Stimulated activated CD8-positive, alpha-beta memory T cell treated with anti-CD3 and anti-CD28 coated beads, Interleukin-7, amount 100 ng/mL, for 24 hours (primary cell): ENCODE measurements at regions not wholly inside any gene's neighbourhood (a gene's known extent, or its start where the extent isn't known, plus 50 kb on each side); places are given as distances from the start of the nearest gene placed in this dataset.

Experiments
- DNase-seq: peaks from one replicate; pipeline ENCODE4 v3.0.0-alpha.2; 2020; ENCODE audit warnings: low read depth

DNA sequence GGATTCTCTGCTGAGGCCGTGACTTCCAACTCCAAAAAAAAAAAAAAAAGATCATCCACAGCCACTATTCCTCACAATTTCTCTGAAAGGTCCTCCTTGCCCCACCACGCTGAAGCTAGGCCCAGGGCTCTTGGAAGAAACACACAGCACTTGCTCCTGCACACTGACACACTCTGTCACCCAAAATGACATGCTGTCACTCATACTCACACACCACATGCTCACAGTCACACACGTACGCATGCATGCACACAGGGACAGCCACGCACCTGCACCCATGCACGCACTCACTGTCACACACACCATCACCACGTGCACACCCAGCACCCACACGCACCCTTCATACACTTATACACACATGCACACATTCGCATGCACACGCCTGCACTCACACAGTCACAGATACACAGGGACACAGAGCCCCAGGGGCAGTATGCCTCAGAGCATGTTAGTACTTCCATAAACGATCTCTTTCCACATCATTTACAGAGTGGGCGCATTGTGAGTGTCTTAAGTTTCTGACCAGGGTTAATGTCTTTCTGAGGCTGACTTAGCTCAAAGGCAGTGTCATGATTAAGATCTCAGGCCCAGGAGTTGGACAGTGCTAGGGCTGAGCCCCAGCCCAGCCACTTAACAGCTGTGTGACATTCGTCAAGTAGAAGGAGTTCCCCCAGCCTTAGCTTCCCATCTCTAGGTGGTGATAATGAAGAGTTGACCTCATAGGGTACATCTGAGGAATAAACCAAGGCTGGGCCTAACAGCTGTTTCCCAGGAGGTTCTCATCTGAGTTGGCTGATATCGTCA, 93.4 kb downstream of the GLI2 start:
- no peak for DNase-seq

GRCh38 chr2:120829633-120830025, 94.0 kb downstream of the GLI2 start:
- DNase-seq: no peak

DNA sequence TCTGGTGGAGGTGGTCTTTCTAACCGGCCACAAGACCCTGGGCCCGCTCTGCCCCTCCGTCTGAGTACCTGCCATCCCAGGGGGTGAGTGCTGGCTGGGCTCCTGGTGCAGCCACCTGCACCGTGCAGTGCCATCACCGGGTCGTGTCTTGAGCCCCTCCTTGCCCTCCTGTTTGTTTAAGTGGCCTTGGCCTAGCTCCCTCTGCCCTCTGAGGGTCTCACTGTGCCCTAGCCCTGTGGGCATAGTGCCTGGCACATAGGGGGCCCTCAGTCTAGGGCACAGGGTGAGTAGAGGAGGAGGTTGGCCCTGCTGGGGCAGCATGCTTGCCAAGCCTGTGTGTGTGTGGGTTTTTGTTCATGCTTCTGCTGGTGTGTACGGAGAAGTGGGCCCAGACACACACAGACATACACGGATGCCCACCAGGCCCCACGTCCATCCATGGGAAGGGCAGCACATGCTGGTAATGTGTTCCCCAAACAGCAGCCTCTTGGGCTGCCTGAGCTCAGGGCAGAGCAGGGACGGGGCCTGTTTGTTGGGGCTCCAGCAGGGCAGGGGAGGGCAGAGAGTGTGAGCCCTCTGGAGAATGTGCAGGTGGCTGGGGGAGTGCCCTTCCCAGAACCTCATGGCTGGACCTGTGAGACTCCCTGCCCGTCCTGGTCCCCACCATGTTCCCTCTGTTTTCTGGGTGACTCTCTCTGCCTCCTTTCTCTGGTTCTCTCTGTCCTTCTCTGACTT, 94.6 kb downstream of the GLI2 start:
- DNase-seq: no peak

GRCh38 chr2:120831086-120831485, 95.4 kb downstream of the GLI2 start:
- DNase-seq: no peak

DNA sequence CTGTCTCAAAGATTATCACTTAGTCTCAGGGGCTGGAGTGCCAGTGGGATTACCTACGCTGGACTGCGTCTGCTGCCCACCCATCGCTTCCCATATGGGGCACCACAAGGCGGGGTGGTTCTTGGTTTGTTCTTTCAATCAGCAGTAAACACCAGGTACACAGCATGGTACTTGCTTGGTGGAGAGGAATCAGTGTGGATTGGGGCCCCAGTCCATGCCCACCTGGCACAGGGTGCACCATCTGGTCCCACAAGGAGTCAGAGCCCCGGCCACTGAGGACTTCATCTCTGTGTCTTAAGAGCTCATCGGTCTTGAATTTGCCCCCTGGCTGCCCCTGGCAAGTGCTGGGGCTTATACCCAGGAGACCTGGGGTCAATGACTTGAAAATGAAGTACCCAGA, 96.2 kb downstream of the GLI2 start:
- no peak for DNase-seq

DNA sequence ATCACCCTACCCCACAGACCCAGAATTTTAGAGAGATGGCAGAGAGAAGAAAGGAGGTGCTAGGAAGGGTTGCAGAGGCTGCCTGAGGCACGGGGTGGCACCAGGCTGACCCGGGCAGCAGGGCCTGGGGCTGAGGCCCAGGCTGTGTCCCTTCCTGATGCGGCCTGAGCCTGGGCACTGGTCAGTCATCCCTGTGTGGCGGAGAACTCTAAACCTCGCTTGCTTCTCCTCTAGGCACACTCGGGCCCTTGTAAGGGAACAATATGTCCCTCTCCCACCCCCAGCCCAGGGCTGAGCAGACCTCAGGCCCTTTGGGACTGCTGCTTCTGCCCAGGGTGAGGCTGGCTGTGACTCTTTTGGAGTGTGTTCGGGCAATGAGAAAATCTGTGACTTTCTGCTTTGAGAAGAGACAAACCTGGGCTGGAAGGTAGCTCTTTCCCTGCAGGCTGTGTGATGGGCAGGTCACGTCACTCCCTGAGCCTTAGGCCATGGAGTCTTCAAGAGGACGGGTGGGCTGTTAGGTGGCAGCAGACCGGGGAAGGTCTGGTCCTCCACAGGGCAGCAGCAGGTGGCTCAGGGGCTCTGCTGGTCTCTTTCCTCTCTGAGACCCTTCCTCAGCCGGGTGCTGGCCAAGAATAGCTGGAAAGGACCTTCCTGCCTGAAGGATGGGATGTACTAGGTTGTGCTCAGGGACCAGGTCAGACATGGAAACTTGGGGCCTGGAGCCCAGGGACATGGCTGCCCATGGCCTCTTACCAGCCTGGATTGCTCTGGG, 96.8 kb downstream of the GLI2 start:
- DNase-seq: no peak

DNA sequence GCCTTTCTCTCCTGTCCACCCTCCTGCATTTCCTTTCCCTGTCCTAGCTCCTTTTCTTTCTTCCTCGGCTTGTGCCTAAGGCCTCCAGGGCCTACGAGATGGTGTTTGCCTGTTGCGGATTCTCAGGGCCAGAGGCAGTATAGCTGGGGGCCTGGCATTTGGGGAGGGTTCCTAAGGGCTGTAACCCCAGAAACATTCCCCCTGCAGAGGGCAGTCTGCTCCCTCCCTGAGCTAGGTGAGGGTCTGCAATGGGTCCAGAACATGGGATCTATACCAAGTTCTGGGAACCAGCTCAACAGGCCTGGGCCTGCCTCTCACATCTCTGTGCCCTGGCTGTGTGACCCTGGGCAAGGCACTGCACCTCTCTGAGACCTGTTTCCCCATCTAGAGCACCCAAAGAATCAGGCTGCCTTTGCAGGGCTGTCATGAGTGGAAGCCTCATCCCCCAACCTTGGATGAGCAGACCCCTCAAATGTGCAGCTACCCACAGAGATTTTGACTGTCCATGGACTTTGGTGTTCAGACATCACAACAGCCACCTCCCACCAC, 97.5 kb downstream of the GLI2 start:
- DNase-seq: no peak

- DNase-seq: no peak
Observed at GRCh38 chr2:120834206-120834605, 98.5 kb downstream of the GLI2 start.

GRCh38 chr2:120836281-120836680, 100.6 kb downstream of the GLI2 start:
- DNase-seq: no peak

GRCh38 chr2:120840795-120841487, 105.3 kb downstream of the GLI2 start:
- DNase-seq: no peak

DNA sequence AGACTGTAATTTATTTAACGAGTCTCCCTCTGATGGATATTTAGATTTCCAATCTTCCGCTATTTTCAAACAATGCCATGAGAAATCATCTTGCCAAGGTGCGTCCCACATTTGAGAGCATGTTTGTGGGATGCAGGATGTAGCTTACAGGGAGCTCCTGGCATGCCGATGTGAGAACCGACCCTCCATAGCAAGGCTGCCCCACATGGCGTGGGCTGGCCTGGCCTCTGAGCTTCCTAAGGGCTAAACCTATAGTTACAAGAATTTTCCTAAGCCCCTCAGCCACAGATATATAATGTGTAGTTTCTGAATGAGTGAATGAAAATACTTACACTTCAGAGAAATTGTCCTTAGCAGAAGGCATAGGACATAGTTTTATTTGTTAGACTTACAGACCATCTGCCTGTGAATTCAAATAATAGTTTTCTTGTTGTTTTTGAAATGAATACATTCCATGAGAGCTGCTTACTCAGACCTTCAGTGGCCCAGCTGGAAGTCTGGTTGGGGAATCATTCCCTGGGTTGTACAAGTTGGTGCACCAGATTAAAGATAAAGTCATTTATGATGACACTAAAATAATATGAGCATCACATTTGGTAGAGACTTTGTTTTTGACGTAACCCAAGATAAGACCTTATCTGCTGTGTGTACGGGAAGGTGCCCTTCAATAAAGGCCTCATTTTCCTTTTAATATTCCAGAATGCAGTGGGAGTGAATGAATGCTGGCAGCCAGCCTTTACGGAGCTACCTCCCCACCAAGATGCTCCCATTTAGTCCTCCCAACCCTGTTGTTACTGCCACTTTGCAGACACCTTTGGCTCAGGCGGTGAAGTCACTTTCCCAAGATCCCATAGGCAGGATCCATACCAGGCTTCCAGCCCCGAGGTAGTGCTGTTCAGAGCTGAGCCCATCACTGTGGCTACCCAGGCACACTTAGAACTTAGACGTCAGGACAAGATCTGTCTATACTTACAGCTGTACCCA, 107.1 kb downstream of the GLI2 start:
- DNase-seq: no peak

DNA sequence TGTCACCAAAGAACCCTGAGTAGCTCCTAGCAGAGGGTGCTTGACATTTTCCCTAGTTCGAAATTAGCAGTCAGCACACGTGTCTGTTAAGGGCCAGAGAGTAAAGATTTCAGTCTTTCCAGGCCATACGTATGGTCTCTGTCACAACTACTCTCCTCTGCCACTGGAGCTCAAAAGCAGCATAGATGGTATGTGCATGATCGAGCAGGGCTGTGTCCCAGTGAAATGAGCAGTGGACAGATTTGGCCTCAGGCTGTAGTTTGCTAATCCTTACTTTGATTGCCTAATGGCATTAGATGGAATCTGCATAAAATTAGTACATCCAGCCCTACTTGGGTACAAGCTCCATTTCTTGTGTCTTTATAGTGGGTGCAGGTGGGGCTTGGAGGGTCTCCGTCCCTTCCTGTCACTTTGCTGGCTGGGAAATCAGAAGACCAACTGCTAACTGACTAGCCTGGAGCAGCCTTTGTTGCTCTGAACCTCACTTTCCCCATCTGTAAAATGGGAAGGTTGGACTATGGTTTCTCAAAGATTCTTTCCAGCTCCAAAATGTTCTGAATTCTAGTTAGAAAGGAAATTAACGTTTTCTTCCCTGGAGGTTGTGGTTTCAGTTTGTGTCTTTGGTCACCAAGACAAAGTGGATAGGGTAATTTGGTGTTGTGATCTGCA, 108.5 kb downstream of the GLI2 start:
- DNase-seq: no peak

DNA sequence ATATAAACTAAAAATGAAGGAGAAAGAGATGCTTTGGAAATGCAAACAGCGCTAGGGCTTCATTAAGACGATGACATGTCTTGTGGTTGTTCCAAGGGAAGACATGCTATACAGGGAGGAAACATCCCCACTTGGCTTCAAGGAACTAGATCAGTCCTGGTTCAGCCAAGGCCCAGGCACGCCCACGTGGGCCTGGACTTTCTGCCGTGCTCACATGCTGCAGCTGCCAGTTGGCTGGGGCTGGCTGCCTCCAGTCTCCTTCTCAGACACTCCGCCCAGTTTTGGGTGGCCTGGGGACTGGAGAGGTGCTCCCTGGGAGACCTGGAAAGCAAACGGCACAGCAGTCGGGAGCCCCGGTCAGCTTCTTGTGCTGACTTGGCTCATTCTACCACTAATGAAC, 109.6 kb downstream of the GLI2 start:
- DNase-seq: no peak

DNA sequence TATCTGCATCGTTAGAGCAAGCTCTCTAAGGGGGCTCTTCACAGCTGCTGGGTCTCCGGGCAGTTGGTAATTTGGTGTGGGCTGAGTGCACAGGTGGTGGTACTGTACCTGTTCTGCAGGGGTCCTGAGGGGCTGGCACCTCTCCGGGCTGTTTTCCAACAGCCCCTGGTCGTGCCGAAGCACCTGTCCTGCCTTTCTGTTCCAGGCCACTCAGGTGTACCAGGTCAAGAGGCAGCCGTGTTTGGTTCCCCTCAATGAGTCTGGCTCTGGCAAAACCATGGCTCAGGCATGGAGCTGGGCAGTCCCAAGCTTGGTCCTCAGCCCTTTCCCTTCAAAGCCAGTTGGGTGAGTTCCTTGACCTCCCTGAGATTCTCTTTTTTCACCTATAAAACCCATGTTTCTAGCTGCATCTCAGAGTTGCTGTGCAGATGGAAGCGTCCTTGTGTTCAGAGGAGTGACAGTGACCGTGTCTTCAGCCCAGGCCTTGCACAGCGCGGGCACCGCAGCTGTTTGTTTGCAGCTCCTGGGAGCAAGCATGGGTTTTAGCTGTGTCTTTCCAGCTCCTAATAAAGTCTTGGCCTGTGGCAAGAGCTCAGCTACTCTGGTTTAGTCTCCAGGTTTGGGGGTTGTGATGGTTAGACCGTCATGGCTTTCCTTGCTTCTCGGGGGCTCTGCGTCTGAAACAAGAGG, 110.9 kb downstream of the GLI2 start:
- DNase-seq: no peak

DNA sequence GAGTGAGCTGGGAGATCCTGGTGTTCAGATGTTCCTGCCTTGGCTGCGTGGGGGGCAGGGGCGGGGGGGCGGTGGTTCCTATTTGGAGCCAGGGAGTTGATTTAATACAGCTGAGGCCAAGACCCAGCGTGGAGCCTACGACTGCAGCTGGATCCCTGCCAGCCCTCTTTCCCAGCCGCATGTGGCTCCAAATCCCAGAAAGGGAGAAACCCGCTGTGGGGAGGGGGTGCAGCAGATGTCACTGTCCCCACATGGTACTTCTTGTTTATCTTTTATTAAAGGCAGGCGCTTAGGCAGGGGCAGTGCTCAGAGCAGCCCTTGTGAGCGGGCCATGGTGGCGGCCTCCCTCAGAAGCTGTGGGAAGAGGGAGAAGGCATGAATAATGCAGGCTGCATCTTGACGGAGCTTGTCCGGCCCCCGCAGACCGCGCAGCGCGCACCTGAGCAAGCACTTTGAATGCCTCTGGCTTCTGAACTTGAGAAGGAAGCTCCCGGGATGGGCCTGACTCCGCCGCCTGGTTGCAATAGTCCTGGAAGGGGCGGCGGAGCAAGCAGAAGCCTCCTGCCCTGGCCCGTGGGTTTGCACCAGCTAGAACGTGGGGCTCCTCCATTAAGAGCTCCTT, 112.1 kb downstream of the GLI2 start:
- no peak for DNase-seq

GRCh38 chr2:120849278-120849677, 113.6 kb downstream of the GLI2 start:
- DNase-seq: no peak

DNA sequence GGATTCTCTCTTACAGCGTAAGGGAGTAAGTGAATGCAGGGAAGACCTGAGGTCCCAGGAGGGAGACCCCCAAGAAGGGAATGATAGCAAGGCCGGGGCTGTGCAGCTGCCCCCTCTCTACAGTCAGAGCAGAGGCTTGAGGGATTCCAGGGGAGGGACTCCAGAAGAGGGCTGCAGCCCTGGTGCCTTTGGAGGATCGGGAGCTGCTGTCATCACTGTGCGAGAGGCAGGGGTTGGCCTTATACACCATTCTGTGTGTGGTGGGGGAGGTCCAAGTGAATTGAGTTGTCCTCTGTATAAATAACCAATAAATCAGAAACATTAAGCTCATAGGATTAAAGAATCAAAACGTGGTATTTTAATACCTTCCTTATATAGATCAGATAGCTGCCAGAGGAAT, 114.9 kb downstream of the GLI2 start:
- no peak for DNase-seq

DNA sequence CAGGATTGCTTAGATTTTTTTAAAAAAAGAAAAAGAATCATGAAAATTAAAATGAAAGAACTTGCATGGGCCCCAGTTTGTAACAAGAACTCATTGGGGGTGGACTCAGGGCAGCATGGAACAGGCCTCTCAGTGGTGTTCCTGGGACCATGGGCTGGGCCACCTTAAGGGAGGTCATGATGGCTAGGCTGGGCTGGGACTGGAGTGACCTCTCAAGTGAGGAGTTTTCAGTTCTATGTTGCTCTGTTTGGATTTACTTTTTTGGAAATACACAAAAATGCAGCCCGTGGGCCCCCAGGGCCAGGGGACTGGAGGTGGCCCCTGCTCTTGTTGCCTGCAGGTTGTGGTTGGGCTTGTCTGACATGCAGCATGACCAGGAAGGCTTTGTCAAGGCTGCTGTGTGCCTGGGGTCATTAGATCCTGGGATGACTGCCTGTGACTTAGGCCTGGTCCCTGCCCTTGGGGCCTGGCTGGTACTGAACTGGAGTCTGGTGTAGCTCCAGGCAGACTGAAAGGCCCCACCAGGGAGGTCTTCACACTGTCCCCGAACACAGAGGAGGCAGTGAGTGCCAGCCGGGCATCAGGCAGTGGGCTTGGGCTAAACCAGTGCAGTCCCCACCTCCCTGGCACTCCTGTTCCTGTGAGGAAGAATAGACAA, 115.6 kb downstream of the GLI2 start:
- no peak for DNase-seq
